Skin epidermis (tissue), 12 donors: ENCODE measurements at regions not wholly inside any gene's neighbourhood (a gene's known extent, or its start where the extent isn't known, plus 50 kb on each side); places are given as distances from the start of the nearest gene placed in this dataset.

Experiments
- H3K27ac ChIP-seq, 21 experiments: fragments of 200-600 bp; sonication (generic) in 11 of 21; one replicate each; pipeline ENCODE4 v1.5.0; 2020; ENCODE audit warnings: mild to moderate bottlenecking in 3 of 21, inconsistent platforms in 2 of 21, moderate library complexity in 2 of 21
- H3K4me3 ChIP-seq, 7 experiments: fragments of 200-600 bp; sonication (generic) in 2 of 7; one replicate each; pipeline ENCODE4 v1.5.0; 2020; ENCODE audit warnings: inconsistent platforms in 2 of 7, mild to moderate bottlenecking in 2 of 7, moderate library complexity in 1 of 7

DNA sequence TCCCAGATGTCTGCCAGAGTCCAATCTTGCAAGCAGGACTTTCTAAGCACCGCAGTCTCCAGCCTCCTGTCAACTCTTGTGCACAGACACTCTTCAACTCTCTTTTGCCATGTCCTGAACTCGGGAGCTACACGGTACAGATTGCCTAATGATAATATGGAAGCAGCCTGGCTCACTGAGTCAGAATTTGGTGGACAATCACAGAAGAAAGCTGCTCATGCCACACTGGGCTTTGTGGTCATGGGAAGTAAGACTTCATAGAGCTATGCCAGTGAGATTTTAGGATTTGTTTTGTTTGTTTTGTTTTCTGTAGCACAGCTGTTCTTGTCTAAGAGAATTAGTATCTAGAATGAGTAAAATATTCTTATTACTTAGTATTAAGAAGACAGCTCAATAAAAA lies 144.1 kb upstream of the PRSS58 start:
- Histone ChIP-seq H3K27ac (no peak overlapping the region), H3K4me3 (no peak overlapping the region)

DNA sequence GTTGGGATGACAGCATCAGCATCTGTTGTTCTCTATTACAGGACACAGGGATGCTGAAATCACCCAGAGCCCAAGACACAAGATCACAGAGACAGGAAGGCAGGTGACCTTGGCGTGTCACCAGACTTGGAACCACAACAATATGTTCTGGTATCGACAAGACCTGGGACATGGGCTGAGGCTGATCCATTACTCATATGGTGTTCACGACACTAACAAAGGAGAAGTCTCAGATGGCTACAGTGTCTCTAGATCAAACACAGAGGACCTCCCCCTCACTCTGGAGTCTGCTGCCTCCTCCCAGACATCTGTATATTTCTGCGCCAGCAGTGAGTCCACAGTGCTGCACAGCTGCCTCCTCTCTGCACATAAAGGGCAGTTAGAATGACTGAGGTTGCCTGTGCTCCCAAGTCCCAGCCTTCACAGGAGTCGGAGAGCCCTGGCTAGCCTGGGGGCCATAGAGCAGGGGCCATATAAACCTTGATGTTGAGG lies 142.2 kb upstream of the PRSS58 start:
- H3K4me3 ChIP-seq, result no peak overlapping the region
- H3K27ac ChIP-seq, result no peak overlapping the region

DNA sequence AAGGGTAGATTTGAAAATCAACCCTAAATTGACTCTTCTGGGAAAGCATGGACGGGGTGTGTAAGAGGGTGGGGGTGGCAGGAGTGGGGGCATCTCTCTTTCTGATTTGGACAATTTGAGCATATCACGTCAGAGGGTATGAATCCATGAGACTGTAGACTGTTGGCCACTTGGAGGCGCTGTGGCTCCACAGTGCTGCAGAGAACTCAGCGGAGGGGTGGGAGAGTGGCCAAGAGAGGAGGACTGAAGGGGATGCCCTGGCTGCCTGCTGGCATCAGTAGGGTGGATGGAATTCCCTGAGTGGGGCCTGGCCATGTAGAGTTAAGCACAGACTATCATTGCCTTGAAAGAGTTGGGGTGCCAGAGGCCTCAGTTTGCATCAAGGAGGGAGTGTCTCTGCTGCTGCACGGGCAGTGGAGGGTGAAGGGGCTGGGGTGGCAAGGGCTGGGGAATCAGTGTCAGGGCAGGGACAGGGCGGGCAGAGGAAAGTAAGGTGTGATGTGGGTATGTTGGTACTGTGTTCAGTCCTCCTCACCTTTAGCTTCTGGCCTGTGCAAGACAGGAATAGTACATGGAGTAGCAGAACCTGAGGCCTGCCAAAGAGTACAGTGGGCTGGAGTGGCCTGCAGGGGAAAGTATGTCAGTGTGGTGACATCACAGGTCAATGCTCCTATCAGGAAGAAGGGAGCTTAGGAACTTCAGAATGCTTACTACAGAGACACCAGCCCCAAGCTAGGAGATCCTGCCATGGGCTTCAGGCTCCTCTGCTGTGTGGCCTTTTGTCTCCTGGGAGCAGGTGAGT lies 133.5 kb upstream of the PRSS58 start:
- H3K4me3 ChIP-seq, result no peak overlapping the region
- H3K27ac ChIP-seq, result no peak overlapping the region

DNA sequence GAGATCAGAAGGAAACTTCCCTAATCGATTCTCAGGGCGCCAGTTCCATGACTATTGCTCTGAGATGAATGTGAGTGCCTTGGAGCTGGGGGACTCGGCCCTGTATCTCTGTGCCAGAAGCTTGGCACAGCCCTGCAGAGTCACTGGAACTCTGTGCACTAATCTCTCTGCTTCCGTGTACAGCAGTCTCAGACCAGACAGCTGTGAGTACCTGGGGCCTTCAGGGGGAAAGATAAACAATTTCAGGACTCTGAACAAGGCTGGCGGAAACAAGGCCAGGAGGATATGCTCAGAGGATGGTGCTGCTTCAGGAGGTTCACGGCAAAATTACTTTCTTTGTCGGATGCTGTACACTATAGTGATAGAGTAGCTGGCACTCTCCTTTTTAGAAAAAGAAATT lies 131.7 kb upstream of the PRSS58 start:
- no peak overlapping the region for H3K4me3 ChIP-seq

DNA sequence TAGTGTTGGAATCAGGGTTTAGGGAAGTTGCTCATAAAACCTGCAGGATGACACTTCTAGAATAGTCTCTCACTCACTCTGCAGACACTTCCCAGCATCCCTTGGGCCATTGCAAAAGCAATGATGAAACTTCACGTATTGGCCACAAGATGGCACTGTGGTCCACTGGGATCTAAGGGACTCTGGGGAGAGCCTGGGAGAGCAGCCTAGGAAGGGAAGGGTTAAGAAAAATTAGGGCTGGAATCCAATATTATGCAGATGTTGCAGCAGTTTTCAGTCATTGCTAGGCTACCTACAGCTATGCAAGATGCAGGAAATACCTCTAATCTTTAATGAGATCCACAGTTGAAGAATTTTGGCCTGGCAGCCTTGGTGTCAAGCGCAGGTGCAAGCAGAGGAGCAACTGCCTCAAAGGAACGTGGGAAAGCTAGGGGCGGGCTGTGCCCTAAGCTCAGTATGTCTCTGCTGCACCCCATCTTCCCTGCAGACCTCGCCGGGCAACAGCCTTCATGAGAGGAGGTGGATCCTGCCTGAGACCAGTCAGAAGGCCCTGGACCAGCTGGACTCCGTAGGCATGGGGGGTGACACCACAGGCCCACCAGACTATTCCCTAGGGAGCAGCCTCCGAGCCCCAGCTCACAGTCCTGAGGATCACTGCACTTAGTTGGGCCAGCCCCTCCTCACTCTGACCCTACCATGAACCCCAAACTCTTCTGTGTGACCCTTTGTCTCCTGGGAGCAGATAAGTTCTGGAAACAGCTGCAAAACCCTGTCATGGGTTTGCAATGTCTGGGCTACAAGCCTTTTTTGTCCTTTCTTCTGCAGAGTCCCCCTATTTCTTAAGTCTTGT lies 127.9 kb upstream of the PRSS58 start:
- no peak overlapping the region for H3K27ac ChIP-seq
- H3K4me3 ChIP-seq, result no peak overlapping the region

More for the DNA sequence above, 131.7 kb upstream of the PRSS58 start:
- H3K27ac ChIP-seq, result no peak overlapping the region

DNA sequence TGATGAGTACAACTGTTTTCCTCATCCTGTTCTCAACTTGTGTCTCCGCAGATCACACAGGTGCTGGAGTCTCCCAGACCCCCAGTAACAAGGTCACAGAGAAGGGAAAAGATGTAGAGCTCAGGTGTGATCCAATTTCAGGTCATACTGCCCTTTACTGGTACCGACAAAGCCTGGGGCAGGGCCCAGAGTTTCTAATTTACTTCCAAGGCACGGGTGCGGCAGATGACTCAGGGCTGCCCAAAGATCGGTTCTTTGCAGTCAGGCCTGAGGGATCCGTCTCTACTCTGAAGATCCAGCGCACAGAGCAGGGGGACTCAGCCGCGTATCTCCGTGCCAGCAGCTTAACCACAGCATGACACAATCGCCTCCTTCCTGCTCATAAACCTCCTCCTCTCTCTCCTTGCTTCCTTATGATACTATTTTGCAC lies 126.7 kb upstream of the PRSS58 start:
- Histone ChIP-seq H3K4me3 (no peak overlapping the region), H3K27ac (peak overlapping the region in 10 of 21 experiments; percentile 24 to 65 (median 34))

DNA sequence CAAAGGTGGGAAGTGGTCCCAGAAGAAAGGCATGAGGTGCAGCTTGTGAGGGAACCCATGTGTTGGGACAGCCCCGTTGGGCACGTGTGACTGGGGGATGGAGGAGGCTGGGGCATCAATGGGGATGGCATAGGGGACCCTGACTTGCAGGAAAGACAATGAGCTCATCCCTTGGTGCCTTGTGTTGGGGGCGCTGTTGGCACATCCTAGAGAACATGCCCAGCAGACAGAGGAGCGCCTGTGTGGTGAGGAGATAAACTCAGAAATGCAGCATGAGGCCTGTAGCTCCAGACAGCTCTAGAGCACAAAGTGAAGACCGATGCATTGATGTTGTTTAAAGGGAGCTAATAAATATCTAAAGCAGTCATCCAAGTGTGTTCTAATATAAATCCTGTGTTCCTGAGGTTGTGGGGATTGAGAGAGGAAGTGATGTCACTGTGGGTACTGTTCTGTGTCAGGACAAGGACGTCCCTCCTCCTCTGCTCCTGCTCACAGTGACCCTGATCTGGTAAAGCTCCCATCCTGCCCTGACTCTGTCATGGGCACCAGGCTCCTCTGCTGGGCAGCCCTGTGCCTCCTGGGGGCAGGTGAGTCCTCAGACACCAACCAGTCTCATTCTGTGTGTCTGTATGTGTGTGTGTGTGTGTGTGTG lies 126.1 kb upstream of the PRSS58 start:
- H3K4me3 ChIP-seq, result no peak overlapping the region
- peak overlapping the region in 10 of 21 experiments; percentile 24 to 65 (median 34) for H3K27ac ChIP-seq

DNA sequence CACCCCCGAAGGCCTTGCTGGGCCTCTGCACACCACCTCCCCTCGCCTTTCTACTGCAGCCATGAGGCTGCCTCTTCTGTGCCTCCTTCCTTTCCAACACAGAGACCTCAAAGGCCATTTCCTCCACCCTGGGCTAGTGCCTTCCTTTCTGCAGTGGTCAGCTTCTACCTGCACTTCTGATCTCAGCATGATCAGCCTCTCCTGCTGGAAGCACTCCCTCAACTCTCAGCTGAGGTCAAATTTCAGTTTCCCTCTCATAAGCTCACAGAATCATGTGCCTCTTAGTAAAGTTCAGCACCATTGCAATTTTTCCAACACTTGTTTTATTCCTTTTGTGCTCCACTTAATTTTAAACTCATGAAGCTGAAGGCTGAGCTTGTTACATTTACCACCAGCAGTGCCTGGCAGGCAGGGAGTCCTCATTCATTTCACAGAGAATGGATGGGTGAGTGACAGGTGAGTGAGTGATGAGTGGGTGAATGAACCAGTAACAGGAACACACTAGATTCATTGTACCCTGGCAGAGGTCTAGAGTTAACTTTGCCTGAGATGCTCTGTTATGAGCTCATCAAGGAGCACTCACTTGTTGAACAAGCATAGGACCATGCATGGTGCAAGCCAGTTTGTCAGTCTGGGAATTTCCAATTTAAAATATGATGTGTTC lies 124.0 kb upstream of the PRSS58 start:
- Histone ChIP-seq H3K27ac (no peak overlapping the region), H3K4me3 (no peak overlapping the region)

DNA sequence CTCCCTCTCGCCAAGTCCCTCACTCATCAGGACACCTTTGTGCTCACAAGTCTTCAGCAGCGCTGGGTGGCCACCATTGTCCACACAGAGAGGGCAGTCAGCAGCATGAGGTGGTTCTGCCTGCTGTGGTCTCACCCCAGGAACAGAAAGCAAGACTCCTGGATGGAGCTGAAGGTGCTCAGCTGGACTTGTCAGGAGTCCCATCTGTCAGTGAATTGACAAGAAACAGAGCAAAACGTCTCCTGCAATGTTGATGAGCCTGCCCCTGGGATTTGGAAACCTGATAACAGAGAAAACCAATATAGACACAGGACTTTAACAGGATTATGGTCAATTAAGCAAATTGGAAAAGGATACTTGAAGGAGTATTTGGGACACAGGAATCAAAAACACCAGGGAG lies 122.2 kb upstream of the PRSS58 start:
- Histone ChIP-seq H3K4me3 (no peak overlapping the region), H3K27ac (no peak overlapping the region)

DNA sequence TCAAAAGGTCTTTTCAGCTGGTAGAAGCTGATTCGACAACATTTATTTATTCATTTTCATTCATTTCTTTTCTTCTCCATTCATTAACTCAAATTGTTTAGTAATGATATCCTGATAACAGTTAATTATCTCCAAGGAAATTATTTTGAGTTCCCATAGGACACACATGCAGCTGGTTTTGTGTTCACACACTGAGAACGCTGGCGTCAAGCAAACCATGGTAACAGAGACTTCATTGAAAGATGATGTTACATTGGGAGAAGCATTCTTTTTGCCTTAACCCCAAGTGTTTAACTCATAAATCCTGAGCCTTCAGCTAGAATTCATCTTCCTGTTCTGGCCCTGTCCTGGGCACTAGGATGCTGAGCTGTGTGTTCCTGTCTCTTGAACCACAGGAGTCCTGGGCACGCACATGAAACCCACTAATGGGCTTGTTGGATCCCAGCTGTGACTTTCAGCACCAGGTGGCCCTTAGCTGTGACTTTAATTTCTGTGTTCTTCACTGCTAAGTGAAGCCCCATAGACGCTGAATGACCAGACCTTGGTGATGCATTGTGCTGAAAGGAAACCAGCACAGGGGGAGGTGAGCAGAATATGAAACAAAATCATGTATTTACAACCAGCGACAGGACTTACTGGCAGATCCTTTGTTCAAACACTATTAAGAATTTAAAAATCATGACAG lies 121.5 kb upstream of the PRSS58 start:
- H3K27ac ChIP-seq, result no peak overlapping the region
- no peak overlapping the region for H3K4me3 ChIP-seq

DNA sequence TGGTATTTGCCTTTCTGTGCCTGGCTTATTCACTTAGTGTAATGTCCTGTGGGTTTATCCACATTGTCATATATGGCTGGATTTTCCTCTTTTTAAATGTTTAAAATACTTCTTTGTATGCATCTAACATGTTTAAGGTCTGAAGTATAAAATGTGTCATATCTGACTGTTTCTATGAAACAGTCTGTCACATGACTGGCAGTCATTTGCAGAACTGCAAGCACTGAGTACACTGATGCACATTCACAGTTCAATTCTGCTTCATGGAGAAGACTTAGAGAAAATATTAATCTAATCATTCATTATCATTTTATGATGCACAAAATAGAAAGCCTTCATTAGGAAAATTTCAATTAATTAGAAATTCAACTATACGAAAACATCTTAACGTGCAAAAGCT lies 119.7 kb upstream of the PRSS58 start:
- no peak overlapping the region for H3K4me3 ChIP-seq

DNA sequence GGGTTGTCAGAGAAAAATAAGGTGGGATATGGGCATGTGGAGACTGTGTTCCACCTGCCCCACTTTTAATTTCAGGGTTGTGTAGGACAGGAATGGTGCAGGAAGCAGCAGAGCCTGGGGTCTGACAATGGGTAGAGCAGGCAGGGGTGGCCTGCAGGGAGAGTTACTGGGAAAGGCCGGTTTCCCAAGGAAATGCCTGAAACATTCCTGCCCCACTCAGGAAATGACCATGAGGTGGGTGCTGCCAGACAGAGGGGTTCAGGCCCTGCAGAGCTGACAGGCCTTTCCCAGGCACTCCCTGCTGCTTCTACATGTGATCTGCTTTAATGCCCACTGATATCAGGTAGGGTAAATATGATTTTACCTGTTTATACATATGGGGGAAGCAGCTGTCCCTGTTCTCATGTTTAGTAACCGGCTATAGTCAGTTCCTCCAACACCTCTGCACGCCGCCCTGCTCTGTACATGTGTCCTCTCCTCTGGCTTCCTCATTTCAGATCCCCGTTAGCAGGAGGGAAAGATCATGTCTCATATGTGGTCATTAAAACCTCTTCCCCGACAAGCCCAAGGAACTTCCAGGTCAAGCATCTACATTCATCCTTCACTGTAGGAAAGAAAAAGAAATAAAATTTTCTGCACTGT lies 118.6 kb upstream of the PRSS58 start:
- H3K27ac ChIP-seq, result peak overlapping the region in 6 of 21 experiments; percentile 4 to 40 (median 24)

More for the DNA sequence above, 119.7 kb upstream of the PRSS58 start:
- no peak overlapping the region for H3K27ac ChIP-seq

DNA sequence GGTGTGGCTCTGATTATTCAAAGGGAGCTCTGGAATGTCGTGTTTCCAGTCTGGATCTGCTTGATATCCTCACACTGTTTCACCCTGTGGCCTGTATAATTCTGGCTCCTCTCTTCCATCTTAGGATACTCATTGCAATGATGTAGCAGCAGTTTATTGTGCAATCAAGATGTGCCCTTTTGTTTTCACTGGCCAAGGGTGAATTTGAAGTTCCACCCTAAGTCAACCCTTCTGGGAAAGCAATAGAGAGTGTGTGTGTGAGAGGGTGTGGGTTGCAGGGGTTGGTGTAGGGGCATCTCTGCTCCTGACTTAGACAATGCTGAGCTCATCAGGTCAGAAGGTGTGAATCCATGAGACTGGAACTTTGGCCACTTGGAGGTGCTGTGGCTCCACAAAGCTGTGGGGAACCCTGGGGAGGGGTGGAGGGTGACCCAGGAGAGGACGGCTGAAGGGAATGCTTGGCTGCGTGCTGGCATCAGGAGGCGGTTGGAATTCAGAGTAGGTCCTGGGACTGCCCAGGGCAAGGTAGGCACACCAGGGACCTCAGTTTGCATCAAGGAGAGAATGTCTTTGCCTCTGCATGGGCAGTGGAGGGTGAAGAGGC lies 118.0 kb upstream of the PRSS58 start:
- no peak overlapping the region for H3K4me3 ChIP-seq
- H3K27ac ChIP-seq, result peak overlapping the region in 7 of 21 experiments; percentile 4 to 40 (median 24)

More for the DNA sequence above, 118.6 kb upstream of the PRSS58 start:
- no peak overlapping the region for H3K4me3 ChIP-seq

DNA sequence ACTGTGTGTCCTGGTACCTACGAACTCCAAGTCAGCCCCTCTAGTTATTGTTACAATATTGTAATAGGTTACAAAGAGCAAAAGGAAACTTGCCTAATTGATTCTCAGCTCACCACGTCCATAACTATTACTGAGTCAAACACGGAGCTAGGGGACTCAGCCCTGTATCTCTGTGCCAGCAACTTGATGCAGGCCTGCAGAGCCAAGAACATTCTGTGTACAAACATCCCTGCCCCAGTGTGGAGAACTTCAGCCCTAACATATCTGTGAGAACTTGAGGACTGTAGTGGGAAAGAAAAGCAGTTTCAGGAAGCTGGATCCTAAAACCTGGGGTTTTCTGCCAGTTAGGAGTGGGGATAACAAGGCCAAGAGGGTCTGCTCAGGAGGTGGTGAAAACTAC lies 114.9 kb upstream of the PRSS58 start:
- Histone ChIP-seq H3K27ac (no peak overlapping the region), H3K4me3 (no peak overlapping the region)

DNA sequence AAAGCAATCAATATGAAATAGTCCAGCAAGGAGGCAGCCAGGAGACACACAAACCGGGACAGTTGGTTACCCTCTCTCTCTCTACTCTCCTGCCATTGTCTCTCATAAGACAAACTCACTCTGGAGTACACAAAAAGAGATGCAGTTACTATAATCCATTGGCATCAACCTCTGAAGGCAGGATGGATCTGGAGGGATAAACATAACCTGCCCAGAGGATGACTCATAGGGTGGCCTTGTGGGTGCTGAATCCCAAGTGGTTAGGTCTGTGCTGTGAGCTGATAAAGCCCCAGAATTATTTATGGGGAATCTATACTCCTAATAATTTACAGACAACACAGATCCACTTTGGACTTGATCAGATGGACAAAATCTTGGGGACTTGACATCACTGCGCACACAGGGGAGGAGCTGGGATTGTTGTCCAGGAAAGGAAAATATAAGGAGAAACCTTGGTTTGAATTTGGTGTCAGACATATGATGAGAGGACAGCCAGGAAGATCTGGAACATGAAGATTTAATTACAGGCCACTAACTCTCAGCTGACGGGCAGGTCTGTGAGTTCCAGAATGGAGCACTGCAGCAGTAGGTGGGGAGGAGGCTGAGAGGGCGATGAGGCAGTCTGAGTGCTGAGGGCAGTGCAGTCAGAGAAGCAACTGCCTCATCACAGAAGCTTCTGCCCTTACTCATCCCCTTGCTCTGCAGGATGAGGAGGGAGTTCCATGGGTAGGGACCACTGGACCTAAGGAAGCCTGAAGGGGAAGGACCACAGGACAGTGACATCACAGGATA lies 113.9 kb upstream of the PRSS58 start:
- H3K27ac ChIP-seq, result no peak overlapping the region
- no peak overlapping the region for H3K4me3 ChIP-seq

DNA sequence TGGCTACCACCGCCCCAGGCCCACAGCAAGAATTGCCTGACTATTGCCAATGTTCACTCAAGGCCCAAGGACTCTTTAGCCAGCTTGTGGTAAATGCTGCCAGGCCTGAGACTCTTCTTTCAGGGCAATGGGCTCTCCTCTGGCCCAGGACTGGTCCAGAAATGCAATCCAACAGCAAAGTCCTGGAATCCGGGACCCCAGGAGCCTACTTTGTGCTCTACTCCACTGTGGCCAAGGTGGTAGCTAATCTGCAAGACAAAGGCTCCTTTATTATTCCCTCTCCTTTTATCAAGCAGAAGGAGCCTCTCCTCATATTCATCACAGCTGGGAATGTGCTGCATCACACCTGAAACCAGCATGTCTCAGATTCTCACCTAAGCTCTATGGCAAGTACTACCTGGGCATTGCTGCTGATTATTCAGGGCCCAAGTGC lies 107.6 kb upstream of the PRSS58 start:
- no peak overlapping the region for H3K4me3 ChIP-seq
- H3K27ac ChIP-seq, result no peak overlapping the region

DNA sequence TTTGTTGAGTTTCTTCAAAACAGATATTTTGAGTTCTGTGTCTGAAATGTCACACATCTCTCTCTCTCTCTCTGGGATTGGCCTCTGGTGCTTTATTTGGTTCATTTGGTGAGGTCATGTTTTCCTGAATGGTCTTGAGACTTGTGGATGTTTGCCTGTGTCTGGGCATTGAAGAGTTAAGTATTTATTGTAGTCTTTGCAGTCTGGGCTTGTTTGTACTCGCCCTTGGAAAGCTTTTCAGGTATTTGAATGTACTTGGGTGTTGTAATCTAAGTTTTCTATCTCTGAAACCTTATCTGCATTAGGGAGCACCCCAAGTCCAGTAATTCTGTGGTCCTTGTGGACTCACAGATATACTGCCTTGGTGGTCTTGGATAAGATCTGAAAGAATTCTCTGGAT lies 106.7 kb upstream of the PRSS58 start:
- H3K4me3 ChIP-seq, result no peak overlapping the region
- no peak overlapping the region for H3K27ac ChIP-seq
